Forelimb muscle (tissue), 1 donor: ENCODE measurements at regions not wholly inside any gene's neighbourhood (a gene's known extent, or its start where the extent isn't known, plus 50 kb on each side); places are given as distances from the start of the nearest gene placed in this dataset.

Experiments
- DNase-seq: peaks from one replicate; pipeline ENCODE4 v3.0.0-alpha.2; 2013; ENCODE audit warnings: low read depth

- no peak for DNase-seq
Observed at GRCh38 chr4:77367638-77368037, 210.6 kb downstream of the CCNG2 start.

- no peak for DNase-seq
Observed at GRCh38 chr4:77372375-77372774, 215.4 kb downstream of the CCNG2 start.

GRCh38 chr4:77375866-77376607 lies 219.0 kb downstream of the CCNG2 start:
- no peak for DNase-seq

- no peak for DNase-seq
Observed at GRCh38 chr4:77376788-77377460, 219.9 kb downstream of the CCNG2 start.

- no peak for DNase-seq
Observed at GRCh38 chr4:77384094-77384493, 221.5 kb upstream of the CXCL13 start.

GRCh38 chr4:77385124-77385969 lies 220.3 kb upstream of the CXCL13 start:
- DNase-seq, result peak; percentile 49

- no peak for DNase-seq
Observed at GRCh38 chr4:77393996-77394395, 211.6 kb upstream of the CXCL13 start.

GRCh38 chr4:77395481-77395880 lies 210.1 kb upstream of the CXCL13 start:
- DNase-seq, result no peak

- no peak for DNase-seq
Observed at GRCh38 chr4:77398256-77398655, 207.4 kb upstream of the CXCL13 start.

- no peak for DNase-seq
Observed at GRCh38 chr4:77399831-77400230, 205.8 kb upstream of the CXCL13 start.

GRCh38 chr4:77413766-77414165 lies 191.9 kb upstream of the CXCL13 start:
- no peak for DNase-seq

- no peak for DNase-seq
Observed at GRCh38 chr4:77415689-77416088, 189.9 kb upstream of the CXCL13 start.

GRCh38 chr4:77418333-77418732 lies 187.3 kb upstream of the CXCL13 start:
- no peak for DNase-seq

GRCh38 chr4:77430847-77431246 lies 174.8 kb upstream of the CXCL13 start:
- DNase-seq, result no peak

GRCh38 chr4:77431546-77431945 lies 174.1 kb upstream of the CXCL13 start:
- no peak for DNase-seq

- no peak for DNase-seq
Observed at GRCh38 chr4:77432717-77433417, 172.8 kb upstream of the CXCL13 start.

- DNase-seq, result peak; percentile 60
Observed at GRCh38 chr4:77433418-77433733, 172.2 kb upstream of the CXCL13 start.

GRCh38 chr4:77434299-77435092 lies 171.1 kb upstream of the CXCL13 start:
- DNase-seq, result no peak

GRCh38 chr4:77437079-77437478 lies 168.5 kb upstream of the CXCL13 start:
- no peak for DNase-seq

- DNase-seq, result no peak
Observed at GRCh38 chr4:77438549-77438948, 167.1 kb upstream of the CXCL13 start.

GRCh38 chr4:77443941-77444340 lies 161.7 kb upstream of the CXCL13 start:
- no peak for DNase-seq
